Bone marrow (tissue), 2 donors: ENCODE measurements at regions not wholly inside any gene's neighbourhood (a gene's known extent, or its start where the extent isn't known, plus 50 kb on each side); places are given as distances from the start of the nearest gene placed in this dataset.
"Not testable (repeated sequence)": the region's sequence is repeated elsewhere in the genome, so short reads cannot be mapped to it uniquely, and the experiment has no call there.

ENCODE experiments used
- DNase-seq, 2 donors: peaks; one replicate each; lab custom pipeline; 2025; lab: John Stamatoyannopoulos, UW

- no peak for DNase-seq
Measured at GRCh38 chr9:87201351-87201751, 254.0 kb upstream of the GAS1 start.

- DNase-seq: no peak
Measured at GRCh38 chr9:87206064-87206661, 258.9 kb upstream of the GAS1 start.

- DNase-seq: not testable (repeated sequence)
Measured at GRCh38 chr9:87210658-87211057, 263.4 kb upstream of the GAS1 start.

GRCh38 chr9:87211669-87212068 is 264.4 kb upstream of the GAS1 start:
- DNase-seq: no peak

- DNase-seq: no peak
Measured at GRCh38 chr9:87212605-87213021, 265.3 kb upstream of the GAS1 start.

- no peak for DNase-seq
Measured at GRCh38 chr9:87213948-87214347, 266.6 kb upstream of the GAS1 start.

- no peak for DNase-seq
Measured at GRCh38 chr9:87214991-87215390, 267.7 kb upstream of the GAS1 start.

GRCh38 chr9:87216036-87216435 is 268.7 kb upstream of the GAS1 start:
- DNase-seq: no peak

- DNase-seq: no peak
Measured at GRCh38 chr9:87216897-87217455, 269.7 kb upstream of the GAS1 start.

- DNase-seq: no peak
Measured at GRCh38 chr9:87223392-87224246, 274.0 kb upstream of the DAPK1 start.

GRCh38 chr9:87226896-87227295 is 270.8 kb upstream of the DAPK1 start:
- no peak for DNase-seq

- no peak for DNase-seq
Measured at GRCh38 chr9:87227456-87227855, 270.2 kb upstream of the DAPK1 start.

- no peak for DNase-seq
Measured at GRCh38 chr9:87229108-87229507, 268.6 kb upstream of the DAPK1 start.

- DNase-seq: no peak
Measured at GRCh38 chr9:87233431-87233830, 264.2 kb upstream of the DAPK1 start.

GRCh38 chr9:87233899-87234455 is 263.7 kb upstream of the DAPK1 start:
- no peak for DNase-seq

GRCh38 chr9:87234854-87235253 is 262.8 kb upstream of the DAPK1 start:
- DNase-seq: no peak

- no peak for DNase-seq
Measured at GRCh38 chr9:87236546-87236945, 261.1 kb upstream of the DAPK1 start.

GRCh38 chr9:87237336-87237735 is 260.3 kb upstream of the DAPK1 start:
- no peak for DNase-seq

- DNase-seq: no peak
Measured at GRCh38 chr9:87238545-87238944, 259.1 kb upstream of the DAPK1 start.

- no peak for DNase-seq
Measured at GRCh38 chr9:87239312-87239711, 258.4 kb upstream of the DAPK1 start.

- no peak for DNase-seq
Measured at GRCh38 chr9:87243602-87244001, 254.1 kb upstream of the DAPK1 start.

GRCh38 chr9:87245271-87245670 is 252.4 kb upstream of the DAPK1 start:
- DNase-seq: no peak

GRCh38 chr9:87247097-87247496 is 250.6 kb upstream of the DAPK1 start:
- no peak for DNase-seq
